Mucosa of rectum (tissue), 2 donors: ENCODE measurements at regions not wholly inside any gene's neighbourhood (a gene's known extent, or its start where the extent isn't known, plus 50 kb on each side); places are given as distances from the start of the nearest gene placed in this dataset.

Source experiments
- H3K27ac ChIP-seq, 2 donors: one replicate each; pipeline ENCODE4 v1.7.0; 2013; ENCODE audit warnings: inconsistent platforms in 2 of 2, low read depth in 2 of 2, low read length in 2 of 2
- H3K27me3 ChIP-seq, 2 donors: one replicate each; pipeline ENCODE4 v1.7.0; 2013; ENCODE audit warnings: low read length in 2 of 2; ENCODE audit not compliant: control insufficient read depth in 2 of 2, insufficient read depth in 2 of 2
- H3K36me3 ChIP-seq, 2 donors: one replicate each; pipeline ENCODE4 v1.7.0; 2013; ENCODE audit warnings: low read length in 2 of 2; ENCODE audit not compliant: control insufficient read depth in 2 of 2, insufficient read depth in 2 of 2
- H3K4me1 ChIP-seq, 2 donors: one replicate each; pipeline ENCODE4 v1.7.0; 2013; ENCODE audit warnings: low read length in 2 of 2, mild to moderate bottlenecking in 1 of 2; ENCODE audit not compliant: control insufficient read depth in 2 of 2, insufficient read depth in 2 of 2
- H3K4me3 ChIP-seq, 2 donors: one replicate each; pipeline ENCODE4 v1.7.0; 2013; ENCODE audit warnings: low read length in 2 of 2
- H3K9ac ChIP-seq, 2 donors: one replicate each; pipeline ENCODE4 v1.7.0; 2013; ENCODE audit warnings: low read length in 2 of 2, low read depth in 1 of 2, mild to moderate bottlenecking in 1 of 2
- H3K9me3 ChIP-seq, 2 donors: one replicate each; pipeline ENCODE4 v1.7.0; 2013; ENCODE audit warnings: low read length in 2 of 2; ENCODE audit not compliant: control insufficient read depth in 2 of 2
- donor health status: healthy.
- donor health status: Normal muscosa, but diverticular disease.

DNA sequence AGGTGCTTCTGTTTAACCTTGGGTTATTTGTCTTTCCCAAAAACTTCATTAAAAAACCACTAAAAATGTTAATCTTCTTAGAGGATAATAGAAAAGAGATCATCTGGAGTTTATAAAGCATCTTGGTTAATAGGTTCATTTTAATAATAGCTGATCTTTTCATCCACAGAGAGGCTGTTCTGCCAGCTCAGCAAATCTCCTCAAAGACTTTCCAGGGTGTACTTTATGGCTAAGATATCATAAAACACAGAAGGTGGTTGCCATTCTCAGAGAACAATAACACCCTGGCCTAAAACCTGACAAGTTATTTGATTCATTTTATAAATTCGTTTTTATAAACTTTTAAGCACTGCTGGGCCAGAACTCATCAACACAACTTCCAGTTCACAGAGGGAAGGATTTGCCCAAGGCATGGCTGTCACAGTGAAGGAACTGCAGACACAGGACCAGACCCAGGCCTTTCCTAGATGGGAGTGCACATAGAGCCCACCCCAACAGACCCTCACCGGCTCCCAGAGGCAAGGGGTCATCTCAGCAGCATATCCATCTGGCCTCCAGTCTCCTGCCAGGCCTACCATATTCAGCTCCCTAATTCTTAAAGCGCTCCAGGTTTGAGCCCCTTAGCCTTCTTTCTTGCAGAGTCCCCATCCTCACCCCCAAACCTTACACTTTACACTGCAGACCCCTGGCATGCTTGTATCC lies 203.4 kb upstream of the RAB6C start:
- Histone ChIP-seq H3K9me3 (no peaks in the 10 kb centered on the region), H3K4me3 (no peak overlapping the region), H3K36me3 (no peaks in the 10 kb centered on the region), H3K4me1 (no peaks in the 10 kb centered on the region), H3K9ac (no peak overlapping the region), H3K27me3 (no peaks in the 10 kb centered on the region), H3K27ac (no peak overlapping the region)

DNA sequence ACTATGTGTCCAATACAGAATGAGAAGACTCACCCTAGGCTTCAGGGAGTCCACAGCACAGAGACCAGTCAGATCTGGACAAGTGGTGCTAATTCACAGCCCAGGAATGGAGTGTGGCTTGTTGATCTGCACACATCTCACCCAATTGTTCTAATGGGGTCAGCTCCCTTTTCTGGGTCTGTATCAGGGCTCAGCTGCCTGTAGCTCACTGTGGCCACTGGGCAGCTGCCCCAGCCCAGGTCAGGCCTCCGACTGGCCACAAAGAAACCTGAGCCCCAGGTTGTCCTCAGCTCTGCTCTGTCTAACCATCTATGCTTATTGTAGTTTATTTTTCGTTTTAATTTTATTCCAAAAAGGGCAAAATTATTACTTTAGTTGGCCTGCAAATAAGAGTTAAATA lies 202.3 kb upstream of the RAB6C start:
- H3K27me3 ChIP-seq: no peaks in the 10 kb centered on the region
- no peaks in the 10 kb centered on the region for H3K4me1 ChIP-seq
- H3K36me3 ChIP-seq: no peaks in the 10 kb centered on the region
- no peaks in the 10 kb centered on the region for H3K9me3 ChIP-seq
- H3K9ac ChIP-seq: no peak overlapping the region
- no peak overlapping the region for H3K4me3 ChIP-seq
- H3K27ac ChIP-seq: no peak overlapping the region

DNA sequence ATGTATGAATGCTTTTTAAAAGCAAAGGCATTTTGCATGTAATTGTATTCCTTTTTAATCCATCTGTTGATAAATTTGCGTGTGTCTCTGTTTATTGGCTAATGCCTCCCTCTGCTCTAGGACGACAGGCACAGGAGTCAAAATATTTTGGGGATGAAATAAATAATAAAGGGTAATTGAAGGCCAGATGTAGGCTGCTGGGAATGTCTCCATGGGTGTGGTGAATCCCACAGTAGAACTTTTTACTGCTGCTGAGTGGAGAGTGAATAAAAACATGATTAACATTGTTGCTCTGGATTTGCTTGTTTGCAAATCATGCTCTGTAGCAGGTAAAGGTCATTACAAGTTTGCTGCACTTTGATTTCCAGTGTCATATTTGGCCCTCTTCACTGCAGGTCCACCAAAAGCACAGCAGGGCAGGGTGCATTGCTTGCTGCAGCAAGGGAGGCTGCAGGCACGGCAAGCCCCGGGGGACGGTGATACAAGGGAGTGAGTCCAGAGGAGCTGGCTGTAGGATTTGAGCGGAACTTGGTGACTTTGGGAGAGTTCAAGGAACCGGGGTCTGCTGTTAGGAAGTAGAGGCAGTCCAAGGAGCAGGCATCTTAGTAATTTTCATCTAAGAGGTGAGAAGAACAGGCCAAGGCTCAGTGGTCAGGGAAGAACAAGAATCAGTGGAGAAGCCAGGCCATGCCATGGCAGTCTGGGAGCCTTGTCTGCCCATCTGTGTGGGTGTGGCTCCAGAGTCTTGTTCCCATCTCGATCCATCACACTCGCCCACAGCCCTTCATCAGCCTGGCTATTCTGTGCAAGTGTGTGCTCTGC lies 201.5 kb upstream of the RAB6C start:
- Histone ChIP-seq H3K9ac (no peak overlapping the region), H3K4me1 (no peaks in the 10 kb centered on the region), H3K27ac (no peak overlapping the region), H3K27me3 (no peaks in the 10 kb centered on the region), H3K9me3 (no peaks in the 10 kb centered on the region), H3K4me3 (no peak overlapping the region), H3K36me3 (no peaks in the 10 kb centered on the region)

DNA sequence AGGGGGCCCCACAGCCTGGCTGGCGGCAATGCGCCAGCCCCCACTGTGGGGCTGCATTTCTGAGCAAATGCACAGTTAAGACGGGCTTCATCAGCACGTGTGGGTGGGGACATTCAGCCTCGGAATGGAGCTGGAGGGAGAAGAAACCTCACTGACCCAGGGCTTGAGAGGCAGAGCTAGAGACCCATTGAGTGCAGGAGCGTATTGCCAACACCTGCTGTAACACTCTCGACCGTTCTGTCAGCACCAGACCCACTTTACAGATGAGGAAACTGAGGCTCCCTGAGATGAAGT lies 200.9 kb upstream of the RAB6C start:
- Histone ChIP-seq H3K4me3 (no peak overlapping the region), H3K9ac (no peak overlapping the region), H3K9me3 (no peaks in the 10 kb centered on the region), H3K4me1 (no peaks in the 10 kb centered on the region), H3K27ac (no peak overlapping the region), H3K36me3 (no peaks in the 10 kb centered on the region), H3K27me3 (no peaks in the 10 kb centered on the region)

DNA sequence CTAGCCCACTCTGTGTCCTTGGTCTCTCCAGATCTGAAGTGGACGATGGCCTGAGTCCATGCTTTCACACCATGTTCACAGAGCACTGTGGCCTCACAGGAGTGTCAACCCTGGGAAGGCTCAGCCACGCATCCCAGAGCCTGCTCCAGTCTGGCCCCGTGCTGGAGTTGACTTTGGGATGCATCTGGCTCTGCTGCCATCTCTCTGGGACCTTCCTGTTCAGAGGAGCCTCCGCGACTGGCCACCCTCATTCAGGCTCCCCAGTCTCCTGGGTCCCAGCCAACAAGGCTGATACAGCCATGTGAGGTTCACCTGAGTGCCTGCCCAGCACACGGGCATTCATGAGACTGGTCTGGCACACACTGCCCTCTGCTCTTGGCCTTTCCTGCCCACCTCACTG lies 199.7 kb upstream of the RAB6C start:
- H3K4me1 ChIP-seq: no peaks in the 10 kb centered on the region
- no peaks in the 10 kb centered on the region for H3K9me3 ChIP-seq
- no peaks in the 10 kb centered on the region for H3K27me3 ChIP-seq
- H3K9ac ChIP-seq: no peak overlapping the region
- H3K4me3 ChIP-seq: no peak overlapping the region
- H3K27ac ChIP-seq: no peak overlapping the region
- H3K36me3 ChIP-seq: no peaks in the 10 kb centered on the region

DNA sequence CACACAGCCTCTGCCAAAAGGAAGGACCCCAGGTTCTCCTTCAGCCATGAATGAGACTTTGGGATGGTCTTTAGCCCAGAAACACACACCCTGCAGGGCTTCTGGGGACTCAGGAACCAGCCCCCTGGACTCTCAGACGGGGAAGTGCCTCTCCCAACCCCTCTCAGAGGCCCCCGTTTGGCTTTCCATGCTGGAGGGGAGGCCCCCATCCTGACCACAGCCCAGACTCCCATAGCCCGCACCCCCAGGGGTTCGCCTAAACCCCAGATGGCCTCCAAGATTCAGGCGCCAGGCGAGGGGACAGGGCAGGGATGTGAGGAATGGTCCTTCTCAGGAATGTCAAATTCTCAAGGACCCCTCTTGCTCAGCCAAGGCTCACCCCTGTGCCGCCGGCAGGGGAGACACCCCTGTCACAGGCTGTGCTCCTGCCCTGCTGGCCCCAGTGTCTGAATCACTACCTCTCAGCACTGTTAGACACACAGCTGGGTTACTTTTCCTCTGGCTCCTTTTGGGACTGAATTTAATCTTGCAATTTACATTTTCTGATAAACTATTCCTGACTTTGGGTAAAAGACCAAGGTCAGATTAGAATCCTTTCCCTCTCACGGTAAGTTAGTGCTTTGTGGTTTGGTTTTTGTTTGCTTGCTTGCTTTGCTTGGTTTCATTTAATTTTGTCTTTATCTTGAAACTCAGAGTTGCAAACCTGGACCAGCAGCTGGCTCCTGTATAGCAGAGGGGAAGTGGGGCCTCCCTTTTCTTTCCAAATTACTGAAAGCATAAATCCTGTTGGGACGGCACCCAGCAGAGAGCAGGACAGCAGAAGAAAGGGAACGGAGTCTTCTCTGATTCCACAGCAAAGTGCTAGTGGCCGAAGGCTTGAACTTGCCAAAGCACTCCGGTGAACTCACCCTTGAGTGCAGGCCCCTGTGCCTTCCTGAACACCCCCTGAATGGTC lies 198.9 kb upstream of the RAB6C start:
- Histone ChIP-seq H3K36me3 (no peaks in the 10 kb centered on the region), H3K27me3 (no peaks in the 10 kb centered on the region)

DNA sequence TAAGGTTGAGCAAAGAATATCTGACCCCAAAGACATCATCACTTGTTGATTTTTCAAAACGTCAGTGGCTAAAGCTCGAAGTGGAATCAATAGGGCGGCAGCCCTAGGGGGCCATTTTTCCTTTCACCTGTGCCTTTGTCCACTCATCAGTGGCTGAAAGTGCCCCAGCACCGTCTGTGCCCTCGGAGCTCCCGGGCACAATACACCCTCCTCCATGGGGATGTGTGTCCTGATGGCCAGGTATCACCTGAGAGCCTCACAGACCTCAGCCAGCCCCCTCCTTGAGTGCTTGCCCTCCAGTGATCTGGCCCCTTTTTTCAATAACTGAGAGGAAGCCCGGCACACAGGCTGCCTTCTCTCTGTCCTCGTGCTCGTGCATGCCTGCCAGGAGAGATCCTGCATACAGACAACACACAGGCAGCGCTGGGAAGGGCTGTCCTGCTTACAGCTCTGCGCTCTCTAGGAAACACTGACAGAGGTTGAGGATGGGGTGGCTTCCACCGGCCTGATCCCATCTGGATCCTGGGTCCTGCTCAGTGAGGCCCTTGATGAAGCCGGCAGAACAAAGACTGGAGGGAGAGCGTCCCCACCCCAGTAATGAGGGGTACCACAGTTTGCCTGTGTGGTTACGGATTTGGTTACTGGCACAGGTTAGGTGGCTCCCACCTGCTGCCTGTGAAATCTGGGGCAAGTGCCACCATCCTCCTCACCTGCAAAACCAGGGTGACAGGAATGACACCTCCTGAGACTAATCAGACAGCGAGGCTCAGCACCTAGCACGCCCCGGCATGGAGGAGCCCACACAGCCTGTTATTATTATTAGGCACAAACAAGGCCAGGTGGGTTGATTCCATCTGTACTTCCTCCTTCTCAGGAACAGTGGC lies 197.5 kb upstream of the RAB6C start:
- no peak overlapping the region for H3K9ac ChIP-seq
- H3K9me3 ChIP-seq: no peaks in the 10 kb centered on the region

More for the DNA sequence above, 198.9 kb upstream of the RAB6C start:
- H3K27ac ChIP-seq: no peak overlapping the region
- no peak overlapping the region for H3K4me3 ChIP-seq
- H3K4me1 ChIP-seq: no peaks in the 10 kb centered on the region
- H3K9me3 ChIP-seq: no peaks in the 10 kb centered on the region
- no peak overlapping the region for H3K9ac ChIP-seq

DNA sequence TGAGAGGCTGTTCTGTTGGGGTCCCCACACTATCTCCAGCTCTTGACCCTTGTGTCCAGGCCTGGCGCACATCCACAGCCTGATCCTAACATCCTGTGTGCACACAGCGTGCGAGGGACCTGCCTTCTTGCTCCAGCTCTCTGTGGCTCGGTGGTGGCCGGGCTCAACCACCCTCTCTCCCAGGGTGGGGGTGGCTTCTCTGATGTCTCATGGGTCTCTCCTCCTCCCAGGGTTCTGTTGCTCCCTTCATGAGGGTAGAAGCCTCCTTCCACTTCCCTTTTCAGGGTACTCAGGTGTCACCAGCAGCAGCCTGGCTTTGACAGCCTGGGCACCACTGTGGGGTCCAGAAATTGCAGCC lies 196.9 kb upstream of the RAB6C start:
- Histone ChIP-seq H3K9me3 (no peaks in the 10 kb centered on the region), H3K9ac (no peak overlapping the region), H3K4me1 (no peaks in the 10 kb centered on the region), H3K27me3 (no peaks in the 10 kb centered on the region), H3K4me3 (no peak overlapping the region), H3K27ac (no peak overlapping the region), H3K36me3 (no peaks in the 10 kb centered on the region)

More for the DNA sequence above, 197.5 kb upstream of the RAB6C start:
- Histone ChIP-seq H3K36me3 (no peaks in the 10 kb centered on the region), H3K4me3 (no peak overlapping the region), H3K27ac (no peak overlapping the region), H3K27me3 (no peaks in the 10 kb centered on the region), H3K4me1 (no peaks in the 10 kb centered on the region)

DNA sequence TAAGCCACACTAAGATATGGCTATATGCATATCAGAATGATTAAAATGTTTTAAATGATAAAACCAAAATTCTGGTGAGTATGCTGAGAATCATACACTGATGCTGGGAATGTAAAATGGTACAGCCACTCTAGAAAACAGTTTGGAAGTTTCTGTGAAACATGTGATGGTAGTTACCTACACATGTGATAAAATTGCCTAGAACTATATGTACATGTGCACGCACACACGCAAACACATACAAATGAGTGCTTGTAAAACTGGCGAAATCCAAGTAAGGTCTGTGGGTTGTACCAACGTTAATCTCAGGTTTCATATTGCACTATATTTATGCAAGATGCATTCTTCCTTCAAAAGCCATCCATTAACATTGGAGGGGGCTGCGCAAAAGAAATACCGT lies 195.0 kb upstream of the RAB6C start:
- no peak overlapping the region for H3K4me3 ChIP-seq
- H3K9ac ChIP-seq: no peak overlapping the region
- H3K9me3 ChIP-seq: no peaks in the 10 kb centered on the region
- H3K27me3 ChIP-seq: no peaks in the 10 kb centered on the region
- no peaks in the 10 kb centered on the region for H3K36me3 ChIP-seq
- no peak overlapping the region for H3K27ac ChIP-seq
- H3K4me1 ChIP-seq: no peaks in the 10 kb centered on the region
